HG03108 (cell line): ENCODE measurements at regions not wholly inside any gene's neighbourhood (a gene's known extent, or its start where the extent isn't known, plus 50 kb on each side); places are given as distances from the start of the nearest gene placed in this dataset.

Experiments used
- ATAC-seq: cut with Tn5 transposase; IDR thresholded peaks from one replicate; pipeline ENCODE4 v1.9.1; 2021; ENCODE audit warnings: moderate library complexity; ENCODE audit not compliant: unreplicated experiment

DNA sequence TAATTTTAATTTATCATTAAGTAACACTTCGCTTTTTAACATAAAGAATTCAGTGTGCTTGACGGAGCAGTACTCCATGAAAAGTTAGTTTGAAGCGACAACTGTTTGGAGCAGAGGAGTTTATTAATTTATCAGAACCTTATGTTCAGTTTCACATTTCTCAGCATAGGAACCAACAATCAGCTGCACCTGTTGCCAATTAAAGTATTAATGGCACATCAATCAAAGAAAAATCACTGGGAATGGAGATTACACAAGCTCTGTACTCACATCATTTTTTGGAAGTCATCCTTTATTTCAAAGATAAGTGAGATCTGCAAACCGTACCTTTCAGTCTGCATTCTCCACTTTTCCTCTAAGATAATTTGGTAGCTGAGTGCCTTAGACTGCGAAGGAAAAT is 344.6 kb downstream of the LMO4 start:
- no peak for ATAC-seq

- no peak for ATAC-seq
Measured at GRCh38 chr1:87673748-87674147, 345.1 kb downstream of the LMO4 start.

DNA sequence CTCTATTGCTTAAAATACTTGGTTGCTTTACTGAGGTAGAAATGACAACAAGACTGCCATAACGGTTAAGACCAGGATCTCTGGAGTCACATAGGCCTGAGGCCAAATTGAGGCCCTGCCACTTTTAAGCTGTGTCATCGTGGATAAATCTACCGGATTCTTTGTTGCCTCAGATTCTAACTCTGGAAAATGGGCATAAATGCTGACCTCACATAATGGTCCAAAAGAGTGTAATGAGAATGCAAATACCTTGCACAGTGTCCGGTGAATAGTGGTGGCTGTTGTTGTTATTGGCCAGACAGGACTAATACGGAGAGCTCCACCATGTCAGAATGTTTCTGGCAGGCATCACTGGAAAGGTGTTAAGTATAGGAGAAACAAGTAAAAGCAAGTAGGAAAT is 346.1 kb downstream of the LMO4 start:
- no peak for ATAC-seq

DNA sequence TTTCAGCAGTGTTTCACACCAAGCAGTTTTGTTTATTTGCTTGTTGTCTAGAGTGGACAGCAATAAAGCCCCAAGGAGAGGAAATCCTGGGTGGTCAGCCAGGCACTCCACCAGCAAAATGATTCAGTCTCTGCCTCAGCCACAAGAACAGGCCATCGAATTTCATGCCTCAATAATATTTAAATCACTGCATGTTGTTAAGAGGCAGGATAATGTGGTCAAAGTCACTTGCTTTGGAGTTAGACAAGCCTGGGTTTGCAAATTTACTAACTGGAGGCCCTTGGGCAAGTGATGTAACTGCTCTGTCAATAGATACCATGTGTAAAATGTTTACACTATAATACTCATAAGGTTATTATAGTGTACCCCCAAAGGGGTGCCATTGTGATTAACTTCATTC is 349.6 kb downstream of the LMO4 start:
- ATAC-seq = no peak

GRCh38 chr1:87682565-87682964 is 353.9 kb downstream of the LMO4 start:
- ATAC-seq = no peak

GRCh38 chr1:87683196-87683956 is 354.7 kb downstream of the LMO4 start:
- ATAC-seq = no peak

DNA sequence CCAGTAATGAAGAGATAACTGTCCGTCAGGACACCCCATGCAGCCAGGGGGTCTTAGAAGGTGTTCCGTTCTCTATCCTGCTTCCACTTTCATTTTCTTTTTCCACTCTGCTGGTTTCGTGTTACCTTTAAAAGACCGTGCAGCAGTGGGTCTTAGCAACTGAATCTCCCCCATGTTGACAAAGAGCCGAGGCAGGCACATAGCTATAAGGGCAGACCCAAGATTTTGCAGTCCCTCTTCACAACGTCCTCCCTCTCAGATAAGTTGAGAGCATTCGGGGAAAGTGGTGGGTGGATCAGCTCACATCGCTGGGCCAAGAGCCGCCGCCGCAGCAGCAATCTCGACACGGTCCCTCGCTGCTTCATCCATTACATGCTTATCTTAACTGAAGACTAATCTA is 355.5 kb downstream of the LMO4 start:
- ATAC-seq = no peak

DNA sequence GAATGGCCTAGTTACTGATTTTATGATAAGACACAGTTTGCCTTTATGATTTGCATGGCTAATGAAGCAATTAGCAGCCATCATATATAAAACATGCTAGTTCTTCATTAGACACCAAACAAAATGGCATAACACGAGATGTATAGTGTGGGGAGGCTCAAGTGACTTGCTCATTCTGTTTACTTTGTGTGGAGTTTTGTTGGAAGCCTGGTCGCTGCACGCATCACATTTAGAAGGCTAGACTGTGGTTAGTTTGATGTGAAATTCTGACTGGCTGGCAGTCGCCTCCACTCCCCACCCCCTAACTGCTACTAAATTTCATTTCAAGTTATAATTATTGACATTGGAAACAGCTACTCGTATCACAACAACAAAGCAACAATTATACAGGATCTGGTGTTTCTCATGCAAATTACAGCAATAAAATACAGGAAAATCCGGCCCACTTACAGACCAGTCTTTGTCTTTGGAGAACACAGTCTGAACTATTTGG is 356.1 kb downstream of the LMO4 start:
- ATAC-seq = no peak

- no peak for ATAC-seq
Measured at GRCh38 chr1:87685311-87686135, 356.8 kb downstream of the LMO4 start.

GRCh38 chr1:87686136-87686495 is 357.4 kb downstream of the LMO4 start:
- ATAC-seq = no peak

GRCh38 chr1:87686671-87687070 is 358.0 kb downstream of the LMO4 start:
- no peak for ATAC-seq

GRCh38 chr1:87688136-87688535 is 359.5 kb downstream of the LMO4 start:
- no peak for ATAC-seq

DNA sequence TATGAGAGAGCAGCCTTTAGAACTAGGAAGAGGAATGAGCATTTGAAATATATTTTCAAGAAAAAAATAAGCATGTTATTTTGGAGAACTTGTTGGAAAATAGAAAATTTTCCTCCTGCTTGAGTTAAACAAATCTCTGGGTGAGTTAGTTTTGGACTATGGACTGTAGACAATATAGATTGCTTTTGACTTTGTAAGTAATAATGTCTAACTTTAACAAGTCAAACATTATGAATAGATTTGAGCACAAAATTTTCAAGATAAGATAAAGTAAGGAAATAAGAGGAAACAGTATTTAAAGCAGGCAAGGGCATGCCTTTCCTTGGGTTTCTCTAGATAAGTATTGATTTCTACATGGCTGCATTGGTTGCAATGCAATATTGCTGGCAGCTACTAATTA is 360.8 kb downstream of the LMO4 start:
- ATAC-seq = no peak

- ATAC-seq = no peak
Measured at GRCh38 chr1:87696483-87696882, 367.8 kb downstream of the LMO4 start.

DNA sequence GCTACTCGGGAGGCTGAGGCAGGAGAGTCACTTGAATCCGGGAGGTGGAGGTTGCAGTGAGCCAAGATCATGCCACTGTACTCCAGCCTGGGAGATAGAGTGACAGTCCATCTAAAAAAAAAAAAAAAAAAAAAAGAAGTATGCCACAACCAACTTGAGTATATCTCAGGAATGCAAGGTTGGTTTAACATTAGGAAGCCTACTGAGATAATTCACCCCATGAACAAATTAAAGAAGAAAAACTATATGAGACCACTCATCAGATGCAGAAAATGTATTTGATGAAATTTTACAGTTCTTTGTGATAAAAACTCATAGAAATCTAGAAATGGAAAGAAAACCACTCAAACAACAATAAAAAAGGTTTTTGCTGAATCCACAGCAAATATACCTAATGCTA is 373.8 kb downstream of the LMO4 start:
- ATAC-seq = no peak

DNA sequence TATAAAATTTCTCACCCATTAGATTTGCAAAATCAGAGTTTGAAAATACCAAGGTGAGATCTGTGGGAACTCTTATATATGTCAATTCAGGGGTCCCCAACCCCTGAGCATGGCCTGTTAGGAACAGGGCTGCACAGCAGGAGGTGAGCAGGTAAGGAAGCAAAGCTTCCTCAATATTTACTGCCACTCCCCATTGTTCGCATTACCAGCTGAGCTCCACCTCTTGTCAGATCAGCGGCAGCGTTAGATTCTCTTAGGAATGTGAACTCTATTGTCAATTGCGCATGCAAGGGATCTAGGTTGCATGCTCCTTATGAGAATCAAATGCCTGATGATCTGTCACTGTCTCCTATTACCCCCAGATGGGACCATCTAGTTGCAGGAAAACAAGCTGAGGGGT is 376.6 kb downstream of the LMO4 start:
- no peak for ATAC-seq

DNA sequence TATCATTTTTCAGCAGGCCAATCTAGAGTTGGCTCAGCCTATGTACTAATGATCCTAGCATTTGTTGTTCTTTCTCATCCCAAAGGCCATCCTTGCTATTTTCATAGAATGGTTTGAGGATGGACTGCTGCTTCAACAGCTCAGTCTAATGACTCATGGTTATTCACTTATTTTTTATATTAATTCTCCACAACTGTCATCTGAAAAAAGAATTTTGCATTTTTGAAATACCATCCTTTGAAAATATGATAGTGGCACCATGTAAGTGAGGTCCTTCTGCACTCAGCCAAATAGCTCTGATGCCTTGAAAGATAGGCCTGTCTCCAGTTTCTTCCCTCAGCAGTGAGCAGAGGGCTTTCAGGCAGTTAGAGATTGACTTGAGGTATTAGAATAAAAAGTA is 377.5 kb downstream of the LMO4 start:
- no peak for ATAC-seq

DNA sequence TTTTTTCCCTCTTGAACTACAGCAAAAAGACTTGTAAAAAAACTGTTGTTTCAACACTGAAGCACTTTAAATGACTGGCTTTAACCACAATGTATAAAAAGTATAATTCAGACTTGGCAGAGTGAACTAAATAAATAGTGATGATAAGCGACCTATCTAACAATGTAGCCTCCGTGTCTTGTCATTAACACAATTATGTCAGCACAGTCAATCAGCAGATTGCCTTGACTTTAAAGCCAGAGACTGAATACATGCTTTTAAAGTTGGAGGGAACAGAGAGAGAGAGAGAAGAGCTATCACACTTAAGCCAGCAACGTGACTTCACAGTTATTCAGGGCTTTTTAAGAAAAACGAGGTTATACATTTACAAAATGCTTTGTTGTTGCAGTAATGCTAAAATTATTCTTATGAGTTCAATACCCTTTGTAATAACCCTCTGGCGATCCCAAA is 378.1 kb downstream of the LMO4 start:
- ATAC-seq = no peak

GRCh38 chr1:87707411-87707810 is 378.7 kb downstream of the LMO4 start:
- ATAC-seq = no peak

DNA sequence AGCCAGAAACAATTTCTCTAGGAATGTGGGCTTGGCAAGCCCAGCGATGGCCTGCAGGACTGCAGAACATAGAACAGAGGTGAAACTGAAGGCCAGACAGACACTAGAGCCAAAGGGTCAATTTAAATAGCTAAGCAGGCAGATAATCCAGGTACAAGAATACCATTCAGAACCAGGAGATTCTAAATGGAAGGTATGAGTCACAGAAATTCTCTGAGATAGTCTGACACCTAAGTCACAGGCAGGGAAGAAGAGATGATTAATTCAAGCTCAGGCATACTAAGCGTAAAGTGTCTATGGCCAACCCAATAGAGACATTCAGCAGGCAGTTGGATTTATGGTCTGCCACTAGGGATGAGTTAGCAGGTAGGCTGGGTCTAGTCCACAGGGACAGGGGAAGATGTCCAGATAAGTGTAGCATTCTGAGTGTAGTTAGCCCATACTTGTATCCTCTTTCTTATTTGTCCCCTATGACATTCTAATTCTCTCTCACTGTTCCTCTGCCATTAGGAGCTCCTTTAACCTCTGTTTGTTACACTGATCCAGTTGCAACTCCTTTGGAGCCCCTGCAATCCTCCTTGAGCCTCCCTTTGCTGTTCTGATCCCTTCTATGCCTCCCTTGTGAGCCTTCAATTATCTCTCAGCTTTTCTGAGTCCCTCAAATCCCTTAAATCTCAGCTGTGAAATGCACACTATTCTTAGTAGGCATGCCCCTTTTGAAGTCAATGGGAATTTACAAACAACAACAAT is 383.8 kb downstream of the LMO4 start:
- no peak for ATAC-seq

GRCh38 chr1:87714278-87714677 is 385.6 kb downstream of the LMO4 start:
- ATAC-seq = no peak

DNA sequence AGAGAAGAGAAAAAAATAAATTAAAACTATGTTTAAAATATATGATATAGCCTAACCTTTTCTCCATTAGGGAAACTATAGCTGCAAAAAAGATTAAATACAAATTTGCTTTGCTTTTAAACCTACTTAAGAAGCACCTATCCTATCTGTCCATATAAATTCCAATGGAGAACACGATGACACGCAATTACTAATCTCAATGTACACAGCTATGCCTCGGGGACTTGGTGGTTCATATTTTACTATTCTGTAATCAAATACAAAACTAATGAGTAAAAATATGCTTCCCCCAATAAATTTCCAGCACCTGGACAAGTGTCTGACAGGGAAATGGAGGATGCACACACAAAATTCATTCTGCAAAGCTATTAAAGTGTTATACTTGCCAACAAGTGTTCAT is 386.4 kb downstream of the LMO4 start:
- no peak for ATAC-seq
